Sigmoid colon (tissue), 6 donors: ENCODE measurements at regions not wholly inside any gene's neighbourhood (a gene's known extent, or its start where the extent isn't known, plus 50 kb on each side); places are given as distances from the start of the nearest gene placed in this dataset.

ENCODE experiments used
- DNase-seq: peaks from one replicate; pipeline ENCODE4 v3.0.0-alpha.2; 2019
- H3K27ac ChIP-seq, 4 donors: fragments of 200-600 bp; sonication (generic); one replicate each; pipeline ENCODE4 v1.5.1; 2016 to 2019; ENCODE audit warnings: mild to moderate bottlenecking in 1 of 4
- H3K27me3 ChIP-seq, 3 donors: fragments of 200-600 bp; sonication (generic); one replicate each; pipeline ENCODE4 v1.5.1; 2019; ENCODE audit warnings: mild to moderate bottlenecking in 1 of 3
- H3K36me3 ChIP-seq, 4 donors: fragments of 200-600 bp; sonication (generic); one replicate each; pipeline ENCODE4 v1.5.1; 2016 to 2019
- H3K4me1 ChIP-seq, 4 donors: fragments of 200-600 bp; sonication (generic); one replicate each; pipeline ENCODE4 v1.5.1; 2017 to 2019
- H3K4me3 ChIP-seq, 4 donors: fragments of 200-600 bp; sonication (generic); one replicate each; pipeline ENCODE4 v1.5.1; 2017 to 2019; ENCODE audit warnings: mild to moderate bottlenecking in 2 of 4, moderate library complexity in 1 of 4
- H3K9me3 ChIP-seq, 4 donors: fragments of 200-600 bp in 3 of 4; sonication (generic) in 3 of 4; one replicate each; pipeline versions ENCODE4 v1.5.1 to v1.6.1; 2013 to 2019
- EP300 ChIP-seq, 4 donors: sonication (generic); formaldehyde crosslinking; IDR thresholded peaks; one replicate each; pipeline ENCODE4 v1.6.1; 2017; ENCODE audit warnings: antibody characterized with exemption in 4 of 4
- POLR2A ChIP-seq, 2 donors: fragments of 450-650 bp; IDR thresholded peaks; one replicate each; pipeline ENCODE4 v1.6.1; 2016; ENCODE audit warnings: antibody characterized with exemption in 2 of 2, mild to moderate bottlenecking in 2 of 2, moderate library complexity in 2 of 2
- POLR2AphosphoS5 ChIP-seq, 4 donors: sonication (generic); formaldehyde crosslinking; IDR thresholded peaks; one replicate each; pipeline ENCODE4 v1.6.1; 2017; ENCODE audit warnings: antibody characterized with exemption in 4 of 4
- WGBS, 2 donors: extraction: QIAGEN DNeasy Blood & Tissue Kit; methylation state at CpG; one replicate each; pipeline ENCODE4 v1.1.7; 2013; 5-methylcytosine and 5-hydroxymethylcytosine counted together
- intact Hi-C: fragments of 100-400 bp; cut with DNase I; formaldehyde crosslinking; loops from one replicate; pipeline ENCODE4 v1.15.1; 2023
- TF ChIP-seq, protein P1 (sequence below), 4 experiments: fragments of 450-650 bp in 3 of 4; fragments of 200-600 bp in 1 of 4; IDR thresholded peaks; one replicate each; pipeline ENCODE4 v1.5.1; 2016 to 2019; ENCODE audit warnings: antibody characterized with exemption in 4 of 4, mild to moderate bottlenecking in 3 of 4, moderate library complexity in 2 of 4
- donor health status: healthy with polysubstance abuse.
- donor health status: healthy.

GRCh38 chr6:21331235-21331634 lies 262.3 kb upstream of the SOX4 start:
- DNase-seq: peak; percentile 74
- Histone ChIP-seq H3K4me1 (peaks cover 0 to 19% (median 14%) of the 10 kb centered on the region in 4 donors), H3K27ac (peak overlapping the region in 3 of 4 donors; percentile 34 to 68 (median 66)), H3K36me3 (no peaks in the 10 kb centered on the region), H3K9me3 (no peaks in the 10 kb centered on the region), H3K4me3 (no peak overlapping the region), H3K27me3 (no peaks in the 10 kb centered on the region)
- 38 to 60% methylated on average over 7 of the region's 7 CpGs for WGBS, 2 donors
- intact Hi-C loops: no loop called here
- TF ChIP-seq, protein P1, sequence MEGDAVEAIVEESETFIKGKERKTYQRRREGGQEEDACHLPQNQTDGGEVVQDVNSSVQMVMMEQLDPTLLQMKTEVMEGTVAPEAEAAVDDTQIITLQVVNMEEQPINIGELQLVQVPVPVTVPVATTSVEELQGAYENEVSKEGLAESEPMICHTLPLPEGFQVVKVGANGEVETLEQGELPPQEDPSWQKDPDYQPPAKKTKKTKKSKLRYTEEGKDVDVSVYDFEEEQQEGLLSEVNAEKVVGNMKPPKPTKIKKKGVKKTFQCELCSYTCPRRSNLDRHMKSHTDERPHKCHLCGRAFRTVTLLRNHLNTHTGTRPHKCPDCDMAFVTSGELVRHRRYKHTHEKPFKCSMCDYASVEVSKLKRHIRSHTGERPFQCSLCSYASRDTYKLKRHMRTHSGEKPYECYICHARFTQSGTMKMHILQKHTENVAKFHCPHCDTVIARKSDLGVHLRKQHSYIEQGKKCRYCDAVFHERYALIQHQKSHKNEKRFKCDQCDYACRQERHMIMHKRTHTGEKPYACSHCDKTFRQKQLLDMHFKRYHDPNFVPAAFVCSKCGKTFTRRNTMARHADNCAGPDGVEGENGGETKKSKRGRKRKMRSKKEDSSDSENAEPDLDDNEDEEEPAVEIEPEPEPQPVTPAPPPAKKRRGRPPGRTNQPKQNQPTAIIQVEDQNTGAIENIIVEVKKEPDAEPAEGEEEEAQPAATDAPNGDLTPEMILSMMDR (IDR thresholded peaks at IDR 0.05): no peak
- peak; percentile 54 to 90 (median 86) for TF ChIP-seq POLR2AphosphoS5 (IDR thresholded peaks at IDR 0.05)
- peak in 2 of 4 donors; percentile 57 to 63 for TF ChIP-seq EP300 (IDR thresholded peaks at IDR 0.05)

- Histone ChIP-seq H3K9me3 (no peaks in the 10 kb centered on the region), H3K4me3 (no peak overlapping the region), H3K36me3 (no peaks in the 10 kb centered on the region), H3K4me1 (peaks cover 0 to 19% (median 14%) of the 10 kb centered on the region in 4 donors), H3K27me3 (no peaks in the 10 kb centered on the region), H3K27ac (peak overlapping the region in 3 of 4 donors; percentile 34 to 68 (median 66))
- TF ChIP-seq POLR2A (IDR thresholded peaks at IDR 0.05) (no peak), POLR2AphosphoS5 (IDR thresholded peaks at IDR 0.05) (no peak), EP300 (IDR thresholded peaks at IDR 0.05) (no peak)
- TF ChIP-seq, protein P1 (IDR thresholded peaks at IDR 0.05): no peak
- WGBS, 2 donors: 88 to 90% methylated on average over 5 of the region's 5 CpGs
- no peak for DNase-seq
- intact Hi-C loops: no loop called here
Observed at GRCh38 chr6:21332077-21332476, 261.5 kb upstream of the SOX4 start.

GRCh38 chr6:21332660-21333059 lies 260.9 kb upstream of the SOX4 start:
- no peak for DNase-seq
- intact Hi-C loops: no loop called here
- WGBS, 2 donors: 94 to 96% methylated on average over 8 of the region's 8 CpGs
- Histone ChIP-seq H3K4me3 (no peak overlapping the region), H3K4me1 (peaks cover 0 to 19% (median 14%) of the 10 kb centered on the region in 4 donors), H3K36me3 (no peaks in the 10 kb centered on the region), H3K27ac (no peak overlapping the region), H3K9me3 (no peaks in the 10 kb centered on the region), H3K27me3 (no peaks in the 10 kb centered on the region)
- no peak for TF ChIP-seq POLR2A (IDR thresholded peaks at IDR 0.05)
- TF ChIP-seq, protein P1 (IDR thresholded peaks at IDR 0.05): no peak
- TF ChIP-seq POLR2AphosphoS5 (IDR thresholded peaks at IDR 0.05): no peak
- no peak for TF ChIP-seq EP300 (IDR thresholded peaks at IDR 0.05)

GRCh38 chr6:21333715-21334114 lies 259.8 kb upstream of the SOX4 start:
- 88 to 89% methylated on average over 2 of the region's 2 CpGs for WGBS, 2 donors

More at GRCh38 chr6:21333715-21334114, 259.8 kb upstream of the SOX4 start:
- TF ChIP-seq POLR2AphosphoS5 (IDR thresholded peaks at IDR 0.05) (no peak), EP300 (IDR thresholded peaks at IDR 0.05) (no peak), POLR2A (IDR thresholded peaks at IDR 0.05) (no peak)
- TF ChIP-seq, protein P1 (IDR thresholded peaks at IDR 0.05): no peak
- no peak for DNase-seq
- H3K27me3 ChIP-seq: no peaks in the 10 kb centered on the region
- no peaks in the 10 kb centered on the region for H3K36me3 ChIP-seq
- intact Hi-C loops: no loop called here
- no peak overlapping the region for H3K27ac ChIP-seq
- no peaks in the 10 kb centered on the region for H3K9me3 ChIP-seq
- H3K4me1 ChIP-seq: peaks cover 0 to 19% (median 14%) of the 10 kb centered on the region in 4 donors
- no peak overlapping the region for H3K4me3 ChIP-seq
